ENCODE measurements at regions not wholly inside any gene's neighbourhood (a gene's known extent, or its start where the extent isn't known, plus 50 kb on each side); places are given as distances from the start of the nearest gene placed in this dataset.

DNA sequence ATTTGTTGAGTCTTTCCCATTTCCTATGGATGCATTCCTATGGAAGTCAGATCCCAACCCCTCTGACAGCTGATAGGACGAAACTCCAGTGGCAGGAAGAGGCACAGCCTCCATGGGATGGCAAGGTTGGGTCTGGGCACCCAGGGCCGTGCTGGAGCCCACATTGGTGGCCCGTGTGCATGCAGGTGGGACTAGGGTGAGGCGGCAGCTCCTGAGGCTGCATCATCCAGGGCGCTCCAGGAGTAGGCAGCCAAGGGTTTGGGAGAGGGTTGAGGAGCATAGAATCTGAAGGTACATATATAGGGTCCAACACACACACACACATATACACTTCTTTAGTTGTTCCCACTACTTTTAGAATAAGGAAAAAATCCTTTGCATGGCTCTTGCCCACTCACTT is 81.4 kb upstream of the BMPER start:
- TF ChIP-seq CTCF (IDR thresholded peaks at IDR 0.05; ENCODE audit: borderline replicate concordance, extremely low read depth, low read length, poor library complexity, severe bottlenecking) (no peak), EZH2 (IDR thresholded peaks at IDR 0.05; ENCODE audit: borderline replicate concordance, low read depth, low read length, severe bottlenecking) (no peak)
